ENCODE measurements at regions not wholly inside any gene's neighbourhood (a gene's known extent, or its start where the extent isn't known, plus 50 kb on each side); places are given as distances from the start of the nearest gene placed in this dataset.

GRCh38 chr2:150620416-150620815 lies 132.9 kb upstream of the RND3 start:
- H3K27ac Mint-ChIP-seq, result no peak overlapping the region
- no peak overlapping the region for H3K4me3 Mint-ChIP-seq
- TF ChIP-seq, protein P1, sequence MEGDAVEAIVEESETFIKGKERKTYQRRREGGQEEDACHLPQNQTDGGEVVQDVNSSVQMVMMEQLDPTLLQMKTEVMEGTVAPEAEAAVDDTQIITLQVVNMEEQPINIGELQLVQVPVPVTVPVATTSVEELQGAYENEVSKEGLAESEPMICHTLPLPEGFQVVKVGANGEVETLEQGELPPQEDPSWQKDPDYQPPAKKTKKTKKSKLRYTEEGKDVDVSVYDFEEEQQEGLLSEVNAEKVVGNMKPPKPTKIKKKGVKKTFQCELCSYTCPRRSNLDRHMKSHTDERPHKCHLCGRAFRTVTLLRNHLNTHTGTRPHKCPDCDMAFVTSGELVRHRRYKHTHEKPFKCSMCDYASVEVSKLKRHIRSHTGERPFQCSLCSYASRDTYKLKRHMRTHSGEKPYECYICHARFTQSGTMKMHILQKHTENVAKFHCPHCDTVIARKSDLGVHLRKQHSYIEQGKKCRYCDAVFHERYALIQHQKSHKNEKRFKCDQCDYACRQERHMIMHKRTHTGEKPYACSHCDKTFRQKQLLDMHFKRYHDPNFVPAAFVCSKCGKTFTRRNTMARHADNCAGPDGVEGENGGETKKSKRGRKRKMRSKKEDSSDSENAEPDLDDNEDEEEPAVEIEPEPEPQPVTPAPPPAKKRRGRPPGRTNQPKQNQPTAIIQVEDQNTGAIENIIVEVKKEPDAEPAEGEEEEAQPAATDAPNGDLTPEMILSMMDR (IDR thresholded peaks at IDR 0.05), result no peak
- H3K4me1 Mint-ChIP-seq (ENCODE audit: low read depth), result no peaks in the 10 kb centered on the region
- no peak for DNase-seq
- intact Hi-C loops (cut with micrococcal nuclease), result no loop called here
- ChIA-PET POLR2A (no interaction called here), CTCF (no interaction called here)
- no peak for ATAC-seq
- no peaks in the 10 kb centered on the region for H3K36me3 Mint-ChIP-seq (ENCODE audit: low read depth)
- H3K9me3 Mint-ChIP-seq, result no peaks in the 10 kb centered on the region
- peaks cover 2% of the 10 kb centered on the region for H3K27me3 Mint-ChIP-seq

DNA sequence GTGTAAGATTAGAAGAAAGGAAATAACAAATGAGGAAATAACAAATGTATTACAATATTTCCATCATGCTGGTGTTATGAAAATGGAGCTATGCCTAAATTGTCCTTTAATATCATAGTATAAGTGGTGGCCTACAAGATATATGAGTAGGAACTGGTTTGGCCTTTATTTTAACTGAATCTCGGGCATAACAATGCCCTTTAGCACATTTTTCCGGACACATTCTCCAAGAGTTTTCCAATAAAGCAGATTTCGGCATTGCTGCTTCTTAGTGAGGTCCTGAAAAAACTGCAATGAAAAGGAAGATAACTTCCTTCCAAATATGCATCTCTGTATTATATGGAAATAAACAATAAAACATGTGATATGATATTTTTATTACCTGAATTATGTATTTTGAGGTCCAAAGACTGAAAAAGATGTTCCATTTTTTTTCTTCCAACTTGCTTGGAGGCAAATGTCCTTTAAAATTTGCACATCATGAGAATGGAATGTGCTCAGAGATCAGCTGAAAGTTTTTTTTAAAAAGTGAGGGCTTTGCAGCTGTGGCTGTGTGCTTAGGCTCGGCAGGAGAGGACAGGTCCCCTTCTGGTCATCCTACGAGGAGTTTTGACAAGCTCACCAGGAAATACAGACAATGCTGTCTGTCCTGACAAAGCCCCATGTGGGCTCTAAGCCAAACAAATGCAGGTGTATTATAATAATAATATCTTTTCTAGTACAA lies 132.3 kb upstream of the RND3 start:
- TF ChIP-seq, protein P1 (IDR thresholded peaks at IDR 0.05), result no peak
- ChIA-PET CTCF (no interaction called here), POLR2A (no interaction called here)
- DNase-seq (no peak), ATAC-seq (no peak)
- Mint-ChIP-seq H3K27me3 (peaks cover 2% of the 10 kb centered on the region), H3K4me3 (no peak overlapping the region), H3K36me3 (ENCODE audit: low read depth) (no peaks in the 10 kb centered on the region), H3K9me3 (no peaks in the 10 kb centered on the region), H3K27ac (no peak overlapping the region), H3K4me1 (ENCODE audit: low read depth) (no peaks in the 10 kb centered on the region)
- intact Hi-C loops (cut with micrococcal nuclease), result no loop called here

- no peaks in the 10 kb centered on the region for H3K9me3 Mint-ChIP-seq
- DNase-seq, result no peak
Measured at GRCh38 chr2:150618245-150618895, 130.9 kb upstream of the RND3 start.

DNA sequence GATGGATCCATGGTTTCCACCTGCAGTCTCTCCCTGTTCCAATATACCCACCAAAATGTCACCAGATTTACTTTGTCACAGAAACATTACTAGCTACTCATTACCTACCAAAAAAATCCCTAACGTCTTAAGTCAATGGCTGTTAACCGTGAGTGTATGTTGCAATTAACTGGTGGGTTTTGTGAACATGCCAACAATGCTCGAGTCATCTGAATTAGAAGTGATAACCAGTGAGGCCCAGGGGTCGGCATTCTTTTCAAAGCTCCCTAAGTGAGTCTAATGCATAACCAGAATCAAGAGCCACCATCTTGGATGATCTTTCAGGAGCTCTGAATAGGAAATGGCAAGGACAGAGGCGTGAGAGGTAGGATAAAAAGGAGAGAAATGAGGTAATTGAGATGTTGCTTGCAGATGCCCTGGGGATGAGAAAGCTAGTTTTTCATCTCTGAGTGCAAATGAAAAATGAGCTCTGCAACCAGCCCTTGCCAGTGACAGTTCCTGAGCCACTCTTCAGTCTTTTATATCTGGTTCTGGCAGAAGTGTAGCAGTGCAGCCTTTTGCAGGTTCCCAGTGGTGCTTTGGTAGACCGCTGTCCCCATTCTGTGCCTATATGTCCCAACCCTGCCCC lies 130.0 kb upstream of the RND3 start:
- H3K4me3 Mint-ChIP-seq, result no peak overlapping the region
- TF ChIP-seq, protein P1 (IDR thresholded peaks at IDR 0.05), result no peak
- H3K27me3 Mint-ChIP-seq, result peaks cover 2% of the 10 kb centered on the region
- ChIA-PET CTCF (no interaction called here), POLR2A (no interaction called here)
- H3K9me3 Mint-ChIP-seq, result no peaks in the 10 kb centered on the region
- no peaks in the 10 kb centered on the region for H3K4me1 Mint-ChIP-seq (ENCODE audit: low read depth)
- H3K36me3 Mint-ChIP-seq (ENCODE audit: low read depth), result no peaks in the 10 kb centered on the region
- no peak overlapping the region for H3K27ac Mint-ChIP-seq
- intact Hi-C loops (cut with micrococcal nuclease), result no loop called here
- ATAC-seq, result no peak
- DNase-seq, result no peak

More at GRCh38 chr2:150618245-150618895, 130.9 kb upstream of the RND3 start:
- no peaks in the 10 kb centered on the region for H3K36me3 Mint-ChIP-seq (ENCODE audit: low read depth)
- intact Hi-C loops (cut with micrococcal nuclease), result no loop called here
- CTCF ChIA-PET, result no interaction called here
- ATAC-seq, result no peak
- TF ChIP-seq, protein P1 (IDR thresholded peaks at IDR 0.05), result no peak
- peaks cover 2% of the 10 kb centered on the region for H3K27me3 Mint-ChIP-seq
- no peak overlapping the region for H3K27ac Mint-ChIP-seq
- H3K4me3 Mint-ChIP-seq, result no peak overlapping the region
- no peaks in the 10 kb centered on the region for H3K4me1 Mint-ChIP-seq (ENCODE audit: low read depth)
- POLR2A ChIA-PET, result no interaction called here
